GM18907 (cell line): ENCODE measurements at regions not wholly inside any gene's neighbourhood (a gene's known extent, or its start where the extent isn't known, plus 50 kb on each side); places are given as distances from the start of the nearest gene placed in this dataset.
"Not testable (repeated sequence)": the region's sequence is repeated elsewhere in the genome, so short reads cannot be mapped to it uniquely, and the experiment has no call there.

Experiments
- ATAC-seq: cut with Tn5 transposase; IDR thresholded peaks from one replicate; pipeline ENCODE4 v1.9.1; 2021; ENCODE audit warnings: mild to moderate bottlenecking, moderate library complexity; ENCODE audit not compliant: unreplicated experiment

GRCh38 chr1:95854457-95854856 lies 620.4 kb downstream of the RWDD3 start:
- ATAC-seq: no peak

GRCh38 chr1:95863086-95863485 lies 629.1 kb downstream of the RWDD3 start:
- ATAC-seq: no peak

- ATAC-seq: no peak
Observed at GRCh38 chr1:95865769-95866168, 631.8 kb downstream of the RWDD3 start.

- no peak for ATAC-seq
Observed at GRCh38 chr1:95876276-95876675, 642.3 kb downstream of the RWDD3 start.

- ATAC-seq: no peak
Observed at GRCh38 chr1:95879498-95880050, 645.6 kb downstream of the RWDD3 start.

DNA sequence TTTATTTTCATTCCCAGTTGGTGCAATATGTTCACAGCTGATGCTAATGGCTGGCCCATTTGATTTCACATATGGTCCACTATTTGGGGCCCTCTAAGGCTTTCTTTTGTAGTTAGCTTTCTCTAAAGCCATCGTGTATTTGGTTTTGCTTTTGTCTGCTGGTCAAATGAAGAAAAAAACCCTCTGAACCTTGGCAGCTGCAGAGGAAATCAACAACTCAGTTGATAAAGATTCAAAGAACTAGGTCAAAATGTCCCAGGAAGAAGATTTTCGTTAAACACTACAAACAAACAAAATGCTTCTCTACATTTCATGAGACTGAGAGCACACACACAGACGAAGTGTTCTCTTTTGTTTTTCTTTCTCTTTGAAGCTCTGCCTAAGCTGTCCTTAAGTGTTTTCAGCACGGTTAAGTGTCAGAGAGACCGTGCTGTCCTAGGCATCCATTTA lies 655.0 kb downstream of the RWDD3 start:
- ATAC-seq: no peak

DNA sequence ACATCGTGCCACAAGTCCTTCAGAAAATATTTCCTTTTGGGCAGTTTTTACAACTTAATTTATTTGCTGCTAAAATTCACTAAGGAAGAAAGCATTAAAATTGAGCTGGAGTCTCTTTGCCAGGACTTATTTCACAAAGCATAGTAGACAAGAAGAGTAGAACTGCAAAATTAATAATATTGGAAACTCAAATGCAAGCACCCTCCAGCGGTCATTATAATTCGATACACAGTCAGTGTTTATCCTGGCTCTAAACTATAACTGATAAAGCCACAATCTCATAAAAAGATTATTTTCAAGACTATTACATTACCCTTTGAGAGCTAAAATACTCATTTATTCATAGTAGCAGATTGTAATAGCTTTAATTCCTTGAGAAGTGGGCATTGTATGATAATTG lies 655.4 kb downstream of the RWDD3 start:
- no peak for ATAC-seq

- ATAC-seq: no peak
Observed at GRCh38 chr1:95893921-95894320, 659.9 kb downstream of the RWDD3 start.

DNA sequence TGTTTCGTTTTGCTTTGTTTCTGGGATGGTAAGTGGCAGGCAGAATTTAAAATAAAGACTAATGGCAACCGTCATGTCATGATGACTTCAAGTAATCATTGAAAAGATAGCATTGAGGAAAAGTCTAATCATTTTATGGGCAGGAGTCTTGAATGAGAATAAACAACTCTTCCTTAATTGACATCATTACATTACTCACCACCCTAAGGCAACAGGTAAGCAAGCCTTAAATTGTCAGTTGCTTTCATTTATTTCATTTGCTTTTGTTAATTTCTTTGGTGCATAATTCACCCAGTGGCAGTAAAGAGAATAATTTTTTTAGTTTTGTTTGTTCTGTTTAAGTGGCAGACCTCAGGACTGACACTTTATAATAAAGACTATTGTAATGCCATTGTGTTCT lies 669.0 kb downstream of the RWDD3 start:
- no peak for ATAC-seq

DNA sequence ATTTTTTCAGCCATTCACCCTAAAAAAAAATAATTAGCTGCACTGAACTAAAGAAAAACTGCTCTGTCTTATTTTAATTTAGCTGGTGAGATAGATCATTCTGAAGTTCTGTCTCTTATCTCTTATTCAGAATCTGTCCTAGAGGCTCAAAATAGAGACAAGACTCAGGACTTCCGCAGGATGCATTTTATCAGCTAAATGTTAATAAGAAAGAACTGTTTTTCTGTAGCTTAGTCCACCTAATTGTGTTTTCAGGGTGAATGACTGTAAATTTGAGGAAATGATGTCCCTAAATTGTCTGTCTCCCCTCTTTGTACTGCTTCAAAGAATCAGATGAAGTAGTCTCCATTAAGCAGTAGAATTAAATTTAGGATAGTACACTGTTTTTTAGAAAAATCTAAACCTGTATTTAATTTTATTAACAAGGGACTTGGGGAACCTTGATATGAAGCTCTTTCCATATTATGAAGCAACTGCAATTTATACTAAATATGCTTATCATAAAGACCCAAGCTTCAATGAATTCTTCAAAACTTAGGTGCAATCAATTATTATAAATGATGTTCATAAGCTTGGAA lies 671.9 kb downstream of the RWDD3 start:
- no peak for ATAC-seq

- ATAC-seq: not testable (repeated sequence)
Observed at GRCh38 chr1:95911739-95912138, 677.7 kb downstream of the RWDD3 start.

- no peak for ATAC-seq
Observed at GRCh38 chr1:95916616-95917015, 682.6 kb downstream of the RWDD3 start.

DNA sequence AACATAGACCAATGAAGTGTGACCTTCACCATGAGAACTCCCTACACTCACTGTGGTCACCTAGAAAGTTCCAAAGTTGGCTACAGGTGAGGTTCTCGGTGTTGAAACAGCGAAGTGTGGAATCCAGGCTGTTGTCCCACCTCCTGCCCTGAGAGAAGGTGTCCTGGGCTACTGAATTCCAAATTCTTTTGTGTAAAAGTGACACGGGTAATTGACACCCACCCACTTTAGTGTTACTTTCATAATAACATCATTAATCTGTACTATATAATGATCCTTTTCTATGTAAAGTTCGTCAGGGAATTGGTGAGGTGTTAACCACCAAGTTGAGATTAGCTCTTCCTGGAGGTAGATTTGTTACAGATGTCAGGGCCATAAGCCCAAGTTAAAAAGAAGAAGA lies 690.7 kb downstream of the RWDD3 start:
- ATAC-seq: no peak

DNA sequence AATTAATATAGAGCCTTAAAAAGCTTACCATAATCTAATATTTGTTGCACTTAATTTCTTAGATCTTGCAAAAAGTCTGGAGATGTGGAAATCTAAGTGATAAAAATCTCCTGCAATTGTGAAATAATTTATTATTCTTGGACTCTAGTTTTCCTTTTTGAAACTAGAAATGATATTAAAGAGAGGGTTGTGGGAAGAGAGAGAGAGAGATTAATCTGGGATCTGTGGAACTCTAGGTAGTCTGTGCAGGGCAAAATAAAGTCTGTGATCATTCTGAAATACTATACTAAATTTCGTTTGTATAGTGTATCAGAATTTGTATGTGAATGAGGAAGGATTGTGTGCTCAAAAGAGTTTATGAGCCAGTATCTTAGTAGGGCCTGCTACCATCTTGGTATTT lies 692.3 kb downstream of the RWDD3 start:
- ATAC-seq: no peak

GRCh38 chr1:95927061-95927460 lies 693.1 kb downstream of the RWDD3 start:
- ATAC-seq: no peak

- no peak for ATAC-seq
Observed at GRCh38 chr1:95935719-95936118, 701.7 kb downstream of the RWDD3 start.

GRCh38 chr1:95941121-95941798 lies 707.2 kb downstream of the RWDD3 start:
- no peak for ATAC-seq

DNA sequence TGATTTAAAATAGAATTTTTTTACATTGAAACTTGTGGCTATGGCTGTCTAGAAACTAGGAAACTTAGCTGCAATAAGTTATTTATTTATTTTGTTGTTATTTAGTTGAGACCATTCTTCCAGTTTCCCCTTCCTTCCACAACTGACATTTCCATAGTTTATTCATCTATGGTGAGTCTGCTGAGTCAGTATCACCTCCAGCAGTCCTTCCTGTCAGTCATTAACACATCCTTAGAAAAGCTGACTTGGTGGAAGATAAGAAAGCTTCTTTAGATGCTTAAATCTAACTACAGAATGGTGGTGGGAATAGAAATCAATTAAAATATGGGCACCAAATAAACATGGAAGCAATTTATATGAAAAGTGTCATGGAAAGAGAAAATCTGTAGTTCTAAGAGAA lies 714.0 kb downstream of the RWDD3 start:
- no peak for ATAC-seq

GRCh38 chr1:95951371-95952102 lies 717.5 kb downstream of the RWDD3 start:
- no peak for ATAC-seq

DNA sequence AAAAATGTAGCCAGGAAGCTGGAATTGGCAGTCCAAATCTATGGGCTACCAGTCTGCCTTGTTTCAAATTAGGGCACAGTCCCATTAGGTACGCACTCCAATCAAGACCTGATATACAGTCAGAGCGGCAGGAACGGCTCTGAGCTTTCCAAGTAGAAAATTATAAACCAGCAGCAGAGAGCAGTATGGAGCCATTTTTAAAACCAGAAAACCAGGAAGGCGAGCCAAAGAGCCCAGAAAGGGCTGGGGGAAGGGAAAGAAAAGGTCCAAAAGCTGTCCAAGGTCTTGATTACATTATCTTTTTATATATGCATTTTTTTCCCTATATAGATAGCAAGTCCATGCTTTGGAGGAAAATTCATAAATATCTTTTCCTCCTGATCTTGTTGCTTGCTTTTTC lies 719.0 kb downstream of the RWDD3 start:
- no peak for ATAC-seq

- ATAC-seq: no peak
Observed at GRCh38 chr1:95954585-95954984, 720.6 kb downstream of the RWDD3 start.

DNA sequence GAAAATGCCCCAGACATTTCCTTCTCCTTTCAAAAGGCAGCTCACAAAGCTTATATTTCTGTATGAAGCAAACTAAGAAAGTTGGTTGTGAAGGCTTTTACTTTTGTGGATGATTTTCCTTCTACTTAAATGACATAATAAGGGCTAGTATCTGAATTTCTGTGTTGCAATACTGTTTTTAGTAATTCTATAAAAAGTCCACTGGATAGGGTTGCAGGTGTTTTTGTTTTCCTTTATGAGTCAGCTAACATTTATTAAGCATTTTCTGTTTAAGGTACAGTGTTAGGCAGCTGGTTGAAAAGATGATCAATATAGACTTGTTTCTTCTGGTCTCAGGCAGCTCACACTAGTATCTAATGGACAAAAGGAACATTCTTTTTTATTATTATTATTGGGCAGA lies 722.2 kb downstream of the RWDD3 start:
- ATAC-seq: no peak
